Sigmoid colon (tissue), 4 donors: ENCODE measurements at regions not wholly inside any gene's neighbourhood (a gene's known extent, or its start where the extent isn't known, plus 50 kb on each side); places are given as distances from the start of the nearest gene placed in this dataset.

Experiments used
- EP300 ChIP-seq, 4 donors: sonication (generic); formaldehyde crosslinking; IDR thresholded peaks; one replicate each; pipeline ENCODE4 v1.6.1; 2017; ENCODE audit warnings: antibody characterized with exemption in 4 of 4
- POLR2A ChIP-seq, 2 donors: fragments of 450-650 bp; IDR thresholded peaks; one replicate each; pipeline ENCODE4 v1.6.1; 2016; ENCODE audit warnings: antibody characterized with exemption in 2 of 2, mild to moderate bottlenecking in 2 of 2, moderate library complexity in 2 of 2
- POLR2AphosphoS5 ChIP-seq, 4 donors: sonication (generic); formaldehyde crosslinking; IDR thresholded peaks; one replicate each; pipeline ENCODE4 v1.6.1; 2017; ENCODE audit warnings: antibody characterized with exemption in 4 of 4
- TF ChIP-seq, protein P1 (sequence below), 4 experiments: fragments of 450-650 bp in 3 of 4; fragments of 200-600 bp in 1 of 4; IDR thresholded peaks; one replicate each; pipeline ENCODE4 v1.5.1; 2016 to 2019; ENCODE audit warnings: antibody characterized with exemption in 4 of 4, mild to moderate bottlenecking in 3 of 4, moderate library complexity in 2 of 4

DNA sequence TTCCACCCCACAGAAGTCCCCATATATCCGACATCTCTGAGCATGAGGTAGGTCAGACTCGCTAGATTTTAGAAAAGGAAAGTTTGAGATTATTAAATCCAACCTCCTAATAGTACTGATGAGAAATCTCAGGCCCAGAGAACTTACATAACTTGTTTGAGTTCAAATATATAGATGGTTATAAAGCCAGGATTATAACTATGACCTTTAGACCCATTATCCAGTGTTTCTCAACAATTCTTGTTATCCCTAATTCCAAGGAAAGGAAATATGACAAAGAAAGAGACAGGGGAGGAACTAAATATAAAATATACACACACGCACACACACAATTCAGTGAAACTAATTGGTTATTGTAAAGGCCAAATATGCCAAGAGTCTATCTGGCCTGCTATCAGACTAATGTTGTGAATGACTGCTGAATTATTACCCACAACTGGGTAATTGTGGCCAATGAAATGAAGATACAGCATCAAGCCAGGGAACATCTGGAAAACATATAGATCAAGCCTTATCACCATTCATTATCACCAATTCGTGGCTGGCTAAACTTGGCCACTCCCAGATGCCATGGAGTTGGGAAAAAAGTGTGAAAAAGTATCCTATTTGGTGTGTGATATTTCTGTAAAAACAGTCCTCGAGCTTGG, 248.4 kb downstream of the PRELID2 start:
- TF ChIP-seq, protein P1, sequence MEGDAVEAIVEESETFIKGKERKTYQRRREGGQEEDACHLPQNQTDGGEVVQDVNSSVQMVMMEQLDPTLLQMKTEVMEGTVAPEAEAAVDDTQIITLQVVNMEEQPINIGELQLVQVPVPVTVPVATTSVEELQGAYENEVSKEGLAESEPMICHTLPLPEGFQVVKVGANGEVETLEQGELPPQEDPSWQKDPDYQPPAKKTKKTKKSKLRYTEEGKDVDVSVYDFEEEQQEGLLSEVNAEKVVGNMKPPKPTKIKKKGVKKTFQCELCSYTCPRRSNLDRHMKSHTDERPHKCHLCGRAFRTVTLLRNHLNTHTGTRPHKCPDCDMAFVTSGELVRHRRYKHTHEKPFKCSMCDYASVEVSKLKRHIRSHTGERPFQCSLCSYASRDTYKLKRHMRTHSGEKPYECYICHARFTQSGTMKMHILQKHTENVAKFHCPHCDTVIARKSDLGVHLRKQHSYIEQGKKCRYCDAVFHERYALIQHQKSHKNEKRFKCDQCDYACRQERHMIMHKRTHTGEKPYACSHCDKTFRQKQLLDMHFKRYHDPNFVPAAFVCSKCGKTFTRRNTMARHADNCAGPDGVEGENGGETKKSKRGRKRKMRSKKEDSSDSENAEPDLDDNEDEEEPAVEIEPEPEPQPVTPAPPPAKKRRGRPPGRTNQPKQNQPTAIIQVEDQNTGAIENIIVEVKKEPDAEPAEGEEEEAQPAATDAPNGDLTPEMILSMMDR (IDR thresholded peaks at IDR 0.05), result no peak
- TF ChIP-seq POLR2AphosphoS5 (IDR thresholded peaks at IDR 0.05), result no peak
- no peak for TF ChIP-seq POLR2A (IDR thresholded peaks at IDR 0.05)
- TF ChIP-seq EP300 (IDR thresholded peaks at IDR 0.05), result no peak
